ENCODE measurements at regions not wholly inside any gene's neighbourhood (a gene's known extent, or its start where the extent isn't known, plus 50 kb on each side); places are given as distances from the start of the nearest gene placed in this dataset.

- DNase-seq (ENCODE audit: low spot score), result no peak
- no peaks in the 10 kb centered on the region for H3K4me1 ChIP-seq (ENCODE audit: insufficient read depth, low read length, poor library complexity, severe bottlenecking)
- no peaks in the 10 kb centered on the region for H3K9me3 ChIP-seq (ENCODE audit: low read depth, low read length, poor library complexity, severe bottlenecking)
- H3K36me3 ChIP-seq (ENCODE audit: insufficient read depth, low read length, poor library complexity, severe bottlenecking), result no peaks in the 10 kb centered on the region
- TF ChIP-seq CTCF (conservative IDR thresholded peaks at IDR 0.05; ENCODE audit: low read depth, low read length), result no peak
- no peak for TF ChIP-seq EZH2 (IDR thresholded peaks at IDR 0.05; ENCODE audit: borderline replicate concordance, low read depth, low read length, poor library complexity, severe bottlenecking)
- H3K4me3 ChIP-seq (ENCODE audit: low read depth, low read length, poor library complexity, severe bottlenecking), result no peak overlapping the region
- intact Hi-C loops (cut with micrococcal nuclease; ENCODE audit: unreplicated experiment), result no loop called here
- peaks cover 5% of the 10 kb centered on the region for H3K27me3 ChIP-seq (replicated peaks; ENCODE audit: insufficient read depth, low read depth, low read length, poor library complexity)
- ChIA-PET CTCF (no interaction called here), POLR2A (ENCODE audit: low non-redundant PET) (no interaction called here)
- BruUV-seq (replicated peaks), result no TSS peak
- no peak overlapping the region for H3K27ac ChIP-seq (ENCODE audit: low read depth, low read length, poor library complexity, severe bottlenecking)
Measured at GRCh38 chr1:219446288-219446687, 166.6 kb downstream of the ZC3H11B start.

- Histone ChIP-seq H3K4me1 (ENCODE audit: insufficient read depth, low read length, poor library complexity, severe bottlenecking) (no peaks in the 10 kb centered on the region), H3K27ac (ENCODE audit: low read depth, low read length, poor library complexity, severe bottlenecking) (no peak overlapping the region), H3K36me3 (ENCODE audit: insufficient read depth, low read length, poor library complexity, severe bottlenecking) (no peaks in the 10 kb centered on the region), H3K9me3 (ENCODE audit: low read depth, low read length, poor library complexity, severe bottlenecking) (no peaks in the 10 kb centered on the region), H3K27me3 (replicated peaks; ENCODE audit: insufficient read depth, low read depth, low read length, poor library complexity) (peaks cover 5% of the 10 kb centered on the region), H3K4me3 (ENCODE audit: low read depth, low read length, poor library complexity, severe bottlenecking) (no peak overlapping the region)
- TF ChIP-seq EZH2 (IDR thresholded peaks at IDR 0.05; ENCODE audit: borderline replicate concordance, low read depth, low read length, poor library complexity, severe bottlenecking) (no peak), CTCF (conservative IDR thresholded peaks at IDR 0.05; ENCODE audit: low read depth, low read length) (no peak)
- ChIA-PET POLR2A (ENCODE audit: low non-redundant PET) (no interaction called here), CTCF (no interaction called here)
- intact Hi-C loops (cut with micrococcal nuclease; ENCODE audit: unreplicated experiment), result no loop called here
- no peak for DNase-seq (ENCODE audit: low spot score)
- BruUV-seq (replicated peaks), result no TSS peak
Measured at GRCh38 chr1:219445864-219446263, 167.0 kb downstream of the ZC3H11B start.

- H3K4me3 ChIP-seq (ENCODE audit: low read depth, low read length, poor library complexity, severe bottlenecking), result no peak overlapping the region
- no peaks in the 10 kb centered on the region for H3K36me3 ChIP-seq (ENCODE audit: insufficient read depth, low read length, poor library complexity, severe bottlenecking)
- peaks cover 5% of the 10 kb centered on the region for H3K27me3 ChIP-seq (replicated peaks; ENCODE audit: insufficient read depth, low read depth, low read length, poor library complexity)
- no peak overlapping the region for H3K27ac ChIP-seq (ENCODE audit: low read depth, low read length, poor library complexity, severe bottlenecking)
- intact Hi-C loops (cut with micrococcal nuclease; ENCODE audit: unreplicated experiment), result no loop called here
- CTCF ChIA-PET, result no interaction called here
- no peaks in the 10 kb centered on the region for H3K4me1 ChIP-seq (ENCODE audit: insufficient read depth, low read length, poor library complexity, severe bottlenecking)
- H3K9me3 ChIP-seq (ENCODE audit: low read depth, low read length, poor library complexity, severe bottlenecking), result no peaks in the 10 kb centered on the region
- no peak for TF ChIP-seq EZH2 (IDR thresholded peaks at IDR 0.05; ENCODE audit: borderline replicate concordance, low read depth, low read length, poor library complexity, severe bottlenecking)
- no peak for TF ChIP-seq CTCF (conservative IDR thresholded peaks at IDR 0.05; ENCODE audit: low read depth, low read length)
- POLR2A ChIA-PET (ENCODE audit: low non-redundant PET), result no interaction called here
- DNase-seq (ENCODE audit: low spot score), result no peak
- no TSS peak for BruUV-seq (replicated peaks)
Measured at GRCh38 chr1:219444474-219444873, 168.4 kb downstream of the ZC3H11B start.
